ENCODE measurements at regions not wholly inside any gene's neighbourhood (a gene's known extent, or its start where the extent isn't known, plus 50 kb on each side); places are given as distances from the start of the nearest gene placed in this dataset.

DNA sequence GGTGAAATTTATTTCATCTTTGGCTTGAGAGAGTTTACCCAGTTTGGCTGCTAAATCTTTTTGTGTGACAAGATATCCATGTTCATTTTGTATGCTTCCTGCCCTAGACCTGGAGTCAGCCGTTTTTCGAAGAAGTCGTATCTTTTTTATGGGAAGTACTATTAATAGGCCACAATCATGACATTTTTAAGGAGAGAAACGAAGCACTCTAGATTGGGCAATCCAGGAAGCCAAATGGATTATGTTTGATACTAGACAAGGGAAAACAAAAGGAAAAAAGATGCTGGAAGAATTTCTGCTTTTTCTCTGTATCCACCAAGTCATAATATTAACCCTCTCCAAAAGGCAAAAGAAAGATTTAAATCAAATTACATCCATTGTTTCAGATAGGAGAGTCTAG, 214.6 kb downstream of the HDGFL1 start:
- no peaks in the 10 kb centered on the region for H3K27me3 Mint-ChIP-seq (ENCODE audit: low read depth)
- H4K8ac ChIP-seq (replicated peaks; ENCODE audit: insufficient read length, low read depth, low read length): no peak overlapping the region
- no peak overlapping the region for H3K27ac Mint-ChIP-seq
- H3K79me2 ChIP-seq (ENCODE audit: insufficient read depth, low read length): no peaks in the 10 kb centered on the region
- H3K79me1 ChIP-seq (ENCODE audit: insufficient read depth, low read depth, low read length, poor library complexity, severe bottlenecking): no peaks in the 10 kb centered on the region
- no peak overlapping the region for H3K4ac ChIP-seq (ENCODE audit: low read depth, low read length)
- H3K9ac ChIP-seq (ENCODE audit: extremely low read depth, insufficient read length, low read length): no peak overlapping the region
- no peak overlapping the region for H2BK5ac ChIP-seq (ENCODE audit: insufficient read length, low read length)
- H2AFZ ChIP-seq (ENCODE audit: low read length): no peak overlapping the region
- no peak overlapping the region for H4K5ac ChIP-seq (ENCODE audit: insufficient read length, low read depth, low read length)
- no peak for DNase-seq
- H3K4me3 Mint-ChIP-seq: no peak overlapping the region
- no peak overlapping the region for H2BK120ac ChIP-seq (ENCODE audit: low read depth, low read length, poor library complexity, severe bottlenecking)
- H3K27me3 ChIP-seq (ENCODE audit: insufficient read depth, low read length): no peaks in the 10 kb centered on the region
- H2BK15ac ChIP-seq (ENCODE audit: low read depth, low read length): no peak overlapping the region
- no peak overlapping the region for H3K56ac ChIP-seq (ENCODE audit: insufficient read length, low read depth, low read length)
- WGBS (ENCODE audit: extremely low coverage, insufficient read length, low lambda C conversion rate): no CpG with 5 or more reads among the region's 4 CpGs
- no peak overlapping the region for H3K23ac ChIP-seq (ENCODE audit: insufficient read length, low read depth, low read length)
- no peak overlapping the region for H3K18ac ChIP-seq (ENCODE audit: insufficient read length, low read depth, low read length)
- H3K4me1 ChIP-seq (ENCODE audit: insufficient read depth, low read length): peaks cover 5% of the 10 kb centered on the region; the same call in 1 of the 2 replicates
- H2AK5ac ChIP-seq (ENCODE audit: insufficient read length, low read length): no peak overlapping the region
- peaks cover 3% of the 10 kb centered on the region for H3K9me3 ChIP-seq (ENCODE audit: control insufficient read depth, low read depth, low read length)
- H3T11ph ChIP-seq (ENCODE audit: low read length): no peak overlapping the region
- H4K20me1 ChIP-seq (ENCODE audit: control insufficient read depth, insufficient read depth, insufficient read length): no peaks in the 10 kb centered on the region
- H2BK20ac ChIP-seq (ENCODE audit: low read depth, low read length, poor library complexity, severe bottlenecking): no peak overlapping the region
- H3K4me1 Mint-ChIP-seq: peaks cover 12 to 16% of the 10 kb centered on the region in 2 experiments
- H3K23me2 ChIP-seq (ENCODE audit: insufficient read length, low read depth, low read length, poor library complexity, severe bottlenecking): no peaks in the 10 kb centered on the region
- no peak overlapping the region for H3K14ac ChIP-seq (ENCODE audit: insufficient read depth, low read length)
- H4K91ac ChIP-seq (ENCODE audit: insufficient read length, low read depth, low read length): no peak overlapping the region
- TF ChIP-seq, protein P1, sequence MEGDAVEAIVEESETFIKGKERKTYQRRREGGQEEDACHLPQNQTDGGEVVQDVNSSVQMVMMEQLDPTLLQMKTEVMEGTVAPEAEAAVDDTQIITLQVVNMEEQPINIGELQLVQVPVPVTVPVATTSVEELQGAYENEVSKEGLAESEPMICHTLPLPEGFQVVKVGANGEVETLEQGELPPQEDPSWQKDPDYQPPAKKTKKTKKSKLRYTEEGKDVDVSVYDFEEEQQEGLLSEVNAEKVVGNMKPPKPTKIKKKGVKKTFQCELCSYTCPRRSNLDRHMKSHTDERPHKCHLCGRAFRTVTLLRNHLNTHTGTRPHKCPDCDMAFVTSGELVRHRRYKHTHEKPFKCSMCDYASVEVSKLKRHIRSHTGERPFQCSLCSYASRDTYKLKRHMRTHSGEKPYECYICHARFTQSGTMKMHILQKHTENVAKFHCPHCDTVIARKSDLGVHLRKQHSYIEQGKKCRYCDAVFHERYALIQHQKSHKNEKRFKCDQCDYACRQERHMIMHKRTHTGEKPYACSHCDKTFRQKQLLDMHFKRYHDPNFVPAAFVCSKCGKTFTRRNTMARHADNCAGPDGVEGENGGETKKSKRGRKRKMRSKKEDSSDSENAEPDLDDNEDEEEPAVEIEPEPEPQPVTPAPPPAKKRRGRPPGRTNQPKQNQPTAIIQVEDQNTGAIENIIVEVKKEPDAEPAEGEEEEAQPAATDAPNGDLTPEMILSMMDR (conservative IDR thresholded peaks at IDR 0.05): no peak
- peaks cover 10 to 13% of the 10 kb centered on the region in 2 experiments; a peak in 4 of 5 replicates for H3K9me3 Mint-ChIP-seq
- peaks cover 0 to 12% (median 8%) of the 10 kb centered on the region in 3 experiments; a peak in 6 of 7 replicates for H3K36me3 Mint-ChIP-seq (ENCODE audit: insufficient read depth in 1 of 3, low read depth in 3 of 3)
- H3K27ac ChIP-seq (ENCODE audit: insufficient read length, low read depth, low read length): no peak overlapping the region
- H3K4me2 ChIP-seq (ENCODE audit: insufficient read depth, insufficient read length, low read length): no peak overlapping the region
- H2BK12ac ChIP-seq (ENCODE audit: insufficient read length, low read depth, low read length): no peak overlapping the region
